Stimulated activated CD4-positive, alpha-beta T cell treated with anti-CD3 and anti-CD28 coated beads, Interleukin-15, amount 100 ng/mL, for 48 hours (primary cell): ENCODE measurements at regions not wholly inside any gene's neighbourhood (a gene's known extent, or its start where the extent isn't known, plus 50 kb on each side); places are given as distances from the start of the nearest gene placed in this dataset.

Source experiments
- DNase-seq, 2 donors: peaks; one replicate each; pipeline ENCODE4 v3.0.0-alpha.2; 2020; ENCODE audit warnings: low read depth in 2 of 2

DNA sequence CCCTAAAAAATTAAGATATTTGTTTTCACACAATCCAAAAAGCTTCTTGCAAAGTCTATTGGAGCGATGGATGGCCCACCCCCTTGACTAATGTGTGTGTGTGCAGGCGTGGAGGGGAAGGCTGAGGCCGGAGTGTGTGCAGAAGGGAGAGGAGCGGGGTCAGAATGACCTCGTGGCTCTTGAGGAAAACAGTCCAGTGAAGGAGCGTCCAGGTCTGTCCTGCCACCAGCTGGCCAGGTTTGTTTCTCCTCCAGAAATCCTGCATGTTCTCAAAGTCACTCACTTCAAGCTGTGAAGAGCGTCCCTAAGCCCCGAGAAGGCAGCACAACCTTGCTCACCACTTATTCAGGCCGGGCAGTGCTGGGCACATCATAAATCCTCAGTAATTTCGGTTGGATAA is 69.5 kb upstream of the SSX2IP start:
- DNase-seq, result no peak

DNA sequence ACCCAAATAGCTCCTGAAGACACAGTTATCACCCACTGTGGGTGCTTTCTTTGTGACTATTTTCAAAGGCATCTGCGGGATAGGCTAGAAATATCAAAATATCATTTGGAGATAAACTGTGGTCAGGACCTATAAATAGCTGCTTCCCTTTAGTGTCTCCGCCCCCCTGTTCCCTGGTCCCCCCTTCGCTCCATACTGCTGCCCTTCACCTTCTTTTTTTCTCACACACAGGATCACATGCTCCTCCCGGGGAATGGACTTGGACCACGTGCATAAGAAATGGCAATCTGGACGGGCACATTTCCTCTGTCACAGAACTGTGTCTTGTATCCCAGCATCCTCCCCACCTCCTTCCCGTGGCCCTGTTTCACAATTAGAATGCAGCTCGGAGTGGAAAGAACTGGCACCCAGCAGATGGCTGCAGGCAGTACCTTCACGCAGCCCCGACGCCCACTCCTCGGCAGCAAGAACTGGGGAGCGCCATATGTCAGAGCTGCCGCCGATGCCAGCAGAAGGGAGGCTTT is 68.8 kb upstream of the SSX2IP start:
- DNase-seq, result no peak

DNA sequence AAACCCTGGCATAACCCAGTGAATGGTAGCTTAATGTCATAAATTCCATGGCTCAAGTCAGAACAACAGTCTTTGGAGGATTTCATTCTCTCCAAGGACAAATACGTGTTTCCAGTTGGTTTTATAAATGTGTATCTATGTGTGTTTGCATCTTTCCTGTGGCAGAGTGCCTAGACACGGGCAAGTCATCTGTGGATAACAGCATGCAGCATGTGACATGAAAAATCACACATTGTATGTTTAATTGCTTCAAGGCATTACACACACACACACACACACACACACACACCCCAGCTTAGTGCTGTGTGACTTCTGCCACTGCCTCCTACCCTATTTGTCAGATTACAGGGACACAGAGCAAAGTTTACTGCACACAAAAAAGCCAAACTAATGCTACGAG is 68.2 kb upstream of the SSX2IP start:
- DNase-seq, result no peak

DNA sequence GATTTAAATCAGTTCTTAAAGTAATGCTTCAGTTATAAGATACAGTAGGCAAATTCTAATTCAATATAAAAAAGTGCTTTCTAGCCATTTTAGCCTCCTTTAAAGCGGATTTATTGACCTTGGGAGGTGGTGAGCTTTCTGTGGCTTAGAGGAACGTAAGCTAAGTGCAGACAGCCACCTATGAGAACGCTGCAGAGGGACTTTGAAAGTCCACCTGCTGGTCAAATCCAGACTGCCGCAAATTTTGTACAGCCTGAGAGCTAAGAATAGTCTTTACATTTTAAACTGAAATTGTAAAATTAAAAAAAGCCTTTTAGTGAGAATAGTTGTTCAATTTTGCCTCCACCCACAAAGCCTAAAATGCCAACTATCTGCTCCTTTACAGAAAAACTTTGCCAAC is 67.0 kb upstream of the SSX2IP start:
- DNase-seq, result no peak

DNA sequence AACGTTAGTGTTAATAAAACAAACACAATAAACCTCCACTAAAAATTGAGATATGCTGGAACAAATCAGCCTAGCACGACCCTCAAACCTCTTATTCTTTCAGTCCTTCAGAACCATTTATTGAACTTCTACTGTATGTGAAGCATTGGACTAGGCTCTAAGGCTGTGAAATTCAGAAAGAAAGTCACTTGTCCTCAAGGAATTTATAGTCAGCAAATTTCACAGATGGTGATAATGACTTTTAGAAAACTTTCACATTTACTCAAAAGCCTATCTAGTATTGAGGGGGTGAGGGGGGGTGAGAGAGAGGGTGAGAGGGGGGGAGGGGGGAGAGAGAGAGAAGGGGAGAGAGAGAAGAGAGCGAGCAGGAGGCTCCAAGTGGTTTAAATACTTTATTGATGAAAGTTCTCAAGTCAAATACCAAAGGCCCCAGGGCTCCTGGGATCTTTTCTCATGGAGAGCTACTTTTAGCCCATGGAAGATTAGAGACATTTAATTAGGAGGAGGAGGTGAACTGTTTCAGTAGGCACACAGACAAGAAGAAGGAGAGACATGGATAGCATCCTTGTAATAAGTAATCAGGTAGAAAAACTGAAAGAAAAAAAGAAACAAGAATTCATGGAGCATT is 66.3 kb upstream of the SSX2IP start:
- no peak for DNase-seq

DNA sequence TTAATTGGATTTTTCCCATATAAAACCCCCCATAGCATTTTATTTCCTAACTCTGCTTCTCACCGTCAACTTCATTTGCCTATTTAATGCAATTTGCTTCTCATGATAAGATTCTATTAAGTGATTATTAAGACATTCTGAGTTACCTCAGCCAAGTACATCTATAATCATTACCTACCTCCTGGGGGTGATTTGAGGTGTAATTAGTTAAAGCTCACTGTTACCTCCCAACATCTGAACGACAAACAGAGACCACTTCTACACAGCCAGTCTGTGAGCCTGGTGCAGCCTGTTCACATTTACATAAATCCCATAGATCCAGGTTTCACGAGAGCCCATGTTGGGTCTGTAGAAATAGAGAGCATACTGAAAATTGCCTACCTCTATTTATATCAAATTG is 65.7 kb upstream of the SSX2IP start:
- DNase-seq, result no peak

DNA sequence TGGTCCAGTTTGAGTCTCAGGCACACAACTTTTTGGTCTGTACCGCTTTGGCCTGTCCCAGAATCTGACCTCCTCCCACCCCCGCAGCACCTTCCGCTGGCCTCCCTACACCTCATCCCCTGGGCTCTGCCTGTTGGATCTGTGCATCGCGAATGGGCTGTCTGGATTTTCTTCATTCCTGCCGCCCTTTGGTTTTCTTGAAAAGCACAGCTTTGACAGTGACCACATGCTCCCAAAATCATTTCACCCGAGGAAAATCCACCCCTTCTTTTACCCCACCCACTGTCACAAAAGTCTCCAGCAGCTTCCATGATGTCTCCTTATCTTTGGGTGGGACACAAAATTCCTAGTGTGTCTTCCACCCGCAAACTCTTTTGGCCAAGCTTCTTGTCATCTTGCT is 65.0 kb upstream of the SSX2IP start:
- no peak for DNase-seq

DNA sequence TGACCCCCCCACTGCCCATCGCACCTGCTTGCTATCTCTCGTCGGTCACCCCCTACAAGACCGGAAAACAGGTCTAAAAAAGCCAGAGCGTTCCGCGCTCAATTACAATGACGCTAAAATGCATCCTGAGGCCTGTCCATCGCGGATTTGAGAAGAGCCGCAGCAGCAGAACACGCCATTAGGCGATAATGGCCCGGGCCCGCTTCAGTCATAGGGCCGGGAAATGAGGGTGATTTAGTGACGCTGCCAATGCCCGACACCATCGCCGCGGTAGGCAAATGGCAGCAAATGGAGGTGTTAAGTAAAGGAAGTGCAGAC is 64.1 kb upstream of the SSX2IP start:
- no peak for DNase-seq

DNA sequence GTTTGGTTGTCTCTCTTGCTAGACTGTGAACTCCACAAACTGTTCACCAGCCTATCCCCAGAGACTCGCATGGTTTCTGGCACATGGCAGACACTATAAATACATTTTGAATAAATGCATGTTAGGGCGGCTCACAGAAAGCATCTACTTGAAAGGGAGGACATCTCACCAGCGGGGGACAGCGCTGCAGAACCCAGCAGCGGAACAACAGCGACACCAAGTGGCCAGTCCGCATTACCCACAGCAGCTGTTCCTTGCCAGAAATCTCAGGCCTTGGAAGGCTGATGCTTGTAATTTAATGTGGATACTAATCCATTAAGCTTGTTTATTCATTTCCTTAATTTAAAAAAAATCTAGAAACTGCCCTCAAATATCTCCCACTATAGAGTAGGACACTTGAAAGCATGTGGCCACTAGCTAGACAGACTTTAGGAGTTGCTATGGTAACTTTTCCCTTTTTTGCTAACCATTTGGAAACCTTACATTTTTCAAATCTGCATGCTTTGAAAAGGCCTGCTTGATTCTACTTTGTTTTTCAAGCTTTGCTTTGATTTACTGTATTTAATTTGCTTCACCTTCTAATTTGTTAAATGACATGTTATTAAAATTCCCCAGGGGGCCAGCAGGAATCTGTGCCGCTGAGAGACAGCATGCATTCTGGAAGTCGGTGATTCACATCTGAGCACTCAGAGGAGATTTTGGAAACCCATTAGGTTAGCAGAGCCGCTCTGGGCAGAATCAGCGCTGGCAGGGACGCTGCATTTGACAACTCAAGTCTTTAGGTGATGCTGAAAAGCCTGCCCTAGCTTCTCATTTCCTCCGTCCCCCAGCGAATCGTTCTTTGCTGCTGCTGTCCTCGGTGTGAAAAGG is 63.5 kb upstream of the SSX2IP start:
- DNase-seq, result peak; percentile 45 to 74

DNA sequence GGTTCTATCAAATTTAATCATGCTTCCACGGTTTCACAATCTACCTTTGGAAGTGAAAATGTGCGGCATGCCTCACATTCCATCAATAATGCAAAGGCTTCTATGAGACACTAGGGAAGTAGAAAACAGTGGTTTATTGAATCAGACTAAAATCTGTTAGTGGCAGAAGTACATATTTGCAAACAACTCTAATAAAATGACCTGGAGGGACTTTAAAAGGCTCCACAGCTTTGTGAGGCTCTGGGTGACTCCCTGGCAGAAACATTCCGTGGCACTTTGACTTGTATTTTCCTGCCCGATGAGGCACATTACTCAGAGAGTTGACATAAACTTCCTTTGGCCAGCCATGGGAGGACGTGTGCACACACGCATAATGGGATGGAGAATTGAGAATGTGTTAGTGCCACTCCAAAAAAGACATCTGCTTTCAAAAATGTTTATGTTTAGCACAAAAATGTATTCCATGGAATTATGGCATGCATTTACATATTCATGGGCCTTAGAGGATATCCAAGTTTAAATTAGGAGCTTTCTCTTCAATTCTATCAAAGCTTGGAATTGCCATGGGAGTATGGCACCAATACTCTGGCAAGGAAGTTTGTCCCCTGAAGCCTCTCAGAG is 60.0 kb upstream of the SSX2IP start:
- DNase-seq, result no peak

DNA sequence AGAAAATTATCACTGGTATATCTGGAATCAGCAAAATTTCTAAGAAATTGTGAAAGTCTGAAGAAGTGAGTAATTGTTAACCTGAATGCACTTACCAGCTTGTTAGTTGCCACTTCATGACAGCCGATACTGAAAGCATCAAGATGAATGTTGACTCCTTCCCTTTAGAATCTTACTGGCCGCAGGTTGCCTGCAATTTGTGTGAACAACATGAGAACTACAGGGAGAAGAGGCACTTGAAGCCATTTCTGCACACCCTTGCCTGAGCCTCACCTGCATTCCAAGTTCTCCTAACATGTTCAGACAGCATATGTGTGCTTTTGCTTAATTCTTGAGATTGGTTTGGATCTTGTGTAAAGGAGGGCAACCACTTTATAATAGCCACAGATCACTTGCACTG is 59.2 kb upstream of the SSX2IP start:
- no peak for DNase-seq

DNA sequence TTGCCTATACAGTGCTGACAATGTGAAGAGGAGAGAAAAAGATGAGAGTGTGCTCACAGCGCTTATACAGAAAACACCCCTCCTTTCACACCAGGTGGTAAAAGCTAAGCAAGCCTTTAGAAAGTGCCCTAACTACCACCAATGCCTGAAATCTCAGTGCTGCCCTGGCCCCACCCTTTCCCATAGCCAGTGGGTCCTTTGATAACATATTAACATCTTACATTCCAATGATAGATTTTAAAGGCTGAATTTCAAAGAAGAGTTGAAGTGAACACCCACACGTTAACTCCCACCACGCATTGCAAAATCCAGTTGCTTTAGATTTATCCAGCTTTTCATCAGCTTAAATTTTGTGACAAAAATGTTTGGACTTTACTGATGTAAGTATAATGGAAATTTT is 58.1 kb upstream of the SSX2IP start:
- no peak for DNase-seq

DNA sequence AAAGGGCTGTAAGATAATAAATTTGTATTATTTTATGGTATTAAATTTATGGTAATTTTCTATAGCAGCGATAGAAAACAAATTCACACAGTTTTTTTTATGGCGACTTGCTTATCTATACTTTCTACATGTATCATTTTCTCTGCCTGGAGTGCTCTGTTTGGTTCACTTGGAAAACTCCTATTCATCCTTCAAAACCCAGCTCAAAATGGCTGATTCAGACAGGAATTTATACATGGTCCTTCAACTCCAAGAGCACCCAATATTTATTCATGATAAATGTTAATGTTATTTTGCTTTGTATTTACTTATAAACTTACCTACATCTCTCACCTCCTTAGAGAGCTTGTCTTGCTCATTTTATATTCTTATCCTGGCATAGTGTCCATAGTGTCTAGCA is 55.6 kb upstream of the SSX2IP start:
- DNase-seq, result no peak

DNA sequence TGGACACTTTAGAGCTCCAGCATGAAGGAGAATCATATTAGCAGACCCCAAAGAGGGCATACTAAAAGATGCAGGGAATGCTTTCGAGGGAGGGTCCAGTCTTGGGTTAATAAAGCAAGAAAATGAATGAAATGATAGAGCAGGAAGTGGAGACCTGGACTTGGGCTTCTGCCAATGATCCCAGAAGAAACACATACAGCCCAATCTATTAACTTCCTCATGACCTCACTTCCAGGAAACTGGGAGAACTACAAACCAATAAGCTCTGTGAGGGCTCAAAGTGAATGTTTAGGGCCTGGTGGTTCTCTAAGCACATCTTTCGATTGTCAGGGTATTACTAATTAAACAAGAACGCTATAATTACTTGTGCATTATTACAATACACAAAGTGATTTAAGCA is 53.6 kb upstream of the SSX2IP start:
- DNase-seq, result no peak

DNA sequence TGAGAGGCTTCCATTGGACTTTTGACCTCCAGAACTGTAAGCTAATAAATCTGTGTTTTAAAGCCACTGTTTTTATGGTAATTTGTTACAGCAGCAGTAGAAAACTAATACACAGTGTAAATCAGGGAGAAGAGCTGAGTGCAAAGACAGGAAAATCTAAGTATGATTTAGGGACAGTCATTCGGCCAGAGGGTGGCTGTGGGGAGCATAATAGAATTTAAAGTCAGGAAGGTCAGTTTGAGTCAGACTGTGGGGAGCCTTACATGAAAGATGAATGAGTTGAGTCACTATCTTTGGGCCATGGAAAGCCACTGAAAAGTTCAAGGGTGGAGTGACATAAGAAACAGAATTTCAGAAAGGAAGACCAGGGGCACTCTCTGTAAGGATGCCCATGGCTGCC is 52.4 kb upstream of the SSX2IP start:
- no peak for DNase-seq

DNA sequence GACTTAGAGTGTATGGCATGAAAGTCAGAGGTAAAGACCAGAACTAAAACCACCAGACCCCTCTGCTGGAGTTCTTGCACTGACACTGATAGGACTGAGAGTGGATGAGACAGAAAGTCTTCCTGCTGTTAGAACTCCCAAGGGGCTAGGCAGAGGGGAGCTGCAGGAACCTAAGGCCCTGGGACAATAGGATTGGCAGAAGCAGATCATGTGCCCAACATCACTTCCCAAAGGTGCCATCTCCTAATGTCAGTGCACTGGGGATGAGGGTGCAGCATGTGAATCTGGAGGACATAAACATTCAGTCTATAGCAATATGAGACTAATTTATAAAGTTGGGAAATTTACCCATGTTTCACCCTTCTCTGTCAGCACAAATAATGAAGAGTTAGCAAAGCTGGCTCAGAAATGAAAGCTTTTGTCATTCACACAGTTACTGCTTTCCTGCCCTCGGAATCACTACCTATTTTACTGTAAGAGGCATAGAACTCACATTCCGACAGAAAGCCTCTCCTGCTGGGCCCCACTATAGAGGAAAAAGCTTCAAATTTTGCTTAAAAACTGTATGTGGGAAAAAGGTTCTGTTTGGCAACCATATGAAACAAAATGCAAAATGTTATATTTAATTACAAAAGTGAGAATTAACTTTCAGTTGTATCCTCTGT is 49.9 kb upstream of the SSX2IP start:
- no peak for DNase-seq
